Natural killer cell (primary cell): ENCODE measurements at regions not wholly inside any gene's neighbourhood (a gene's known extent, or its start where the extent isn't known, plus 50 kb on each side); places are given as distances from the start of the nearest gene placed in this dataset.

Source experiments
- ATAC-seq, 3 donors: fragments of 150-1000 bp in 2 of 3; fragments of 200-7000 bp in 1 of 3; cut with Tn5 transposase; 1 replicate in 1 of 3; 2 replicates in 2 of 3; pipeline ENCODE4 v1.10.0; 2021; ENCODE audit warnings: mild to moderate bottlenecking in 2 of 3, moderate library complexity in 2 of 3
- DNase-seq, 2 donors: peaks; one replicate each; pipeline versions ENCODE4 v3.0.0 to v3.0.0-alpha.2; 2013 to 2021; ENCODE audit warnings: mixed read lengths in 1 of 2
- H3K27ac ChIP-seq: one replicate; pipeline ENCODE4 v1.5.1; 2013; ENCODE audit warnings: mild to moderate bottlenecking, low read length
- H3K27me3 ChIP-seq: one replicate; pipeline ENCODE4 v1.6.1; 2013; ENCODE audit warnings: low read length; ENCODE audit not compliant: control insufficient read depth, insufficient read depth
- H3K36me3 ChIP-seq: one replicate; pipeline ENCODE4 v1.6.1; 2013; ENCODE audit warnings: low read length; ENCODE audit not compliant: control insufficient read depth, insufficient read depth
- H3K4me1 ChIP-seq: one replicate; pipeline ENCODE4 v1.6.1; 2013; ENCODE audit warnings: low read length; ENCODE audit not compliant: control insufficient read depth, insufficient read depth
- H3K4me3 ChIP-seq: one replicate; pipeline ENCODE4 v1.5.1; 2013; ENCODE audit warnings: low read length
- H3K9me3 ChIP-seq: one replicate; pipeline ENCODE4 v1.6.1; 2013; ENCODE audit warnings: low read length; ENCODE audit not compliant: control insufficient read depth, insufficient read depth
- H3K27ac Mint-ChIP-seq, 2 donors: one replicate each; pipeline ENCODE4 v1.8.0; 2022; ENCODE audit warnings: mild to moderate bottlenecking in 2 of 2, mixed read lengths in 2 of 2, moderate library complexity in 1 of 2
- H3K27me3 Mint-ChIP-seq, 2 donors: one replicate each; pipeline ENCODE4 v1.8.0; 2022; ENCODE audit warnings: low read depth in 2 of 2, mixed read lengths in 2 of 2
- H3K36me3 Mint-ChIP-seq: one replicate; pipeline ENCODE4 v1.8.0; 2022; ENCODE audit warnings: mixed read lengths
- H3K4me1 Mint-ChIP-seq, 2 donors: one replicate each; pipeline ENCODE4 v1.8.0; 2022; ENCODE audit warnings: mixed read lengths in 2 of 2
- H3K4me3 Mint-ChIP-seq: one replicate; pipeline ENCODE4 v1.8.0; 2022; ENCODE audit warnings: mild to moderate bottlenecking, moderate library complexity, mixed read lengths
- H3K9me3 Mint-ChIP-seq, 2 donors: one replicate each; pipeline ENCODE4 v1.8.0; 2022; ENCODE audit warnings: mixed read lengths in 2 of 2
- WGBS: methylation state at CpG from one replicate; pipeline ENCODE4 v1.1.7; 2013; ENCODE audit warnings: missing lambda C conversion rate; ENCODE audit not compliant: insufficient coverage; 5-methylcytosine and 5-hydroxymethylcytosine counted together
- intact Hi-C: fragments of 100-400 bp; cut with micrococcal nuclease; formaldehyde crosslinking; loops from one replicate; pipeline ENCODE4 v1.14.2; 2022
- TF ChIP-seq, protein P1 (sequence below): fragments of 200-600 bp; IDR thresholded peaks from one replicate; pipeline ENCODE4 v1.8.0; 2022; ENCODE audit warnings: antibody characterized with exemption

DNA sequence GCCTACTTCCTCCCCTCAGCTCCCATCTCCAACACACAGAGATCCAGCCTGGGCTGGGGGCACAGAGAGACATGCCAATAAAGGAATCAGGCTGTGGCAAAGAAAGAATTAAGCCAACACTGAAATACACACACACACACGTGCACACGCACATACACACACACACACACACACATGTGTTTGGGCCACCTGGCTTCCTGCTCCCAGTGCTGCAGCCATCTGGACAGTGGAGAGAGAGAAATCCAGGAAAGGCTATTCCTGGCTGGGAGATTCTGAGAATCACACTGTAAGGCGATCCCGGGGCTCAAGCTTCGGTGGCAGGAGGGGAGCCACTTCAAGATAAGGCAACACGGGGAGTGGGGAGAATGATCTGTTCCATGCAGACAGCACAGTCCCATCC is 72.4 kb downstream of the NOG start:
- Histone ChIP-seq H3K4me3 (no peak overlapping the region), H3K27ac (no peak overlapping the region), H3K9me3 (no peaks in the 10 kb centered on the region), H3K27me3 (peaks cover 12% of the 10 kb centered on the region), H3K4me1 (no peaks in the 10 kb centered on the region), H3K36me3 (no peaks in the 10 kb centered on the region)
- DNase-seq (no peak), ATAC-seq (no peak)
- H3K27me3 Mint-ChIP-seq: peaks cover 34 to 89% of the 10 kb centered on the region in 2 donors
- no peak overlapping the region for H3K27ac Mint-ChIP-seq
- H3K4me3 Mint-ChIP-seq: no peak overlapping the region
- no peaks in the 10 kb centered on the region for H3K4me1 Mint-ChIP-seq
- no peaks in the 10 kb centered on the region for H3K36me3 Mint-ChIP-seq
- TF ChIP-seq, protein P1, sequence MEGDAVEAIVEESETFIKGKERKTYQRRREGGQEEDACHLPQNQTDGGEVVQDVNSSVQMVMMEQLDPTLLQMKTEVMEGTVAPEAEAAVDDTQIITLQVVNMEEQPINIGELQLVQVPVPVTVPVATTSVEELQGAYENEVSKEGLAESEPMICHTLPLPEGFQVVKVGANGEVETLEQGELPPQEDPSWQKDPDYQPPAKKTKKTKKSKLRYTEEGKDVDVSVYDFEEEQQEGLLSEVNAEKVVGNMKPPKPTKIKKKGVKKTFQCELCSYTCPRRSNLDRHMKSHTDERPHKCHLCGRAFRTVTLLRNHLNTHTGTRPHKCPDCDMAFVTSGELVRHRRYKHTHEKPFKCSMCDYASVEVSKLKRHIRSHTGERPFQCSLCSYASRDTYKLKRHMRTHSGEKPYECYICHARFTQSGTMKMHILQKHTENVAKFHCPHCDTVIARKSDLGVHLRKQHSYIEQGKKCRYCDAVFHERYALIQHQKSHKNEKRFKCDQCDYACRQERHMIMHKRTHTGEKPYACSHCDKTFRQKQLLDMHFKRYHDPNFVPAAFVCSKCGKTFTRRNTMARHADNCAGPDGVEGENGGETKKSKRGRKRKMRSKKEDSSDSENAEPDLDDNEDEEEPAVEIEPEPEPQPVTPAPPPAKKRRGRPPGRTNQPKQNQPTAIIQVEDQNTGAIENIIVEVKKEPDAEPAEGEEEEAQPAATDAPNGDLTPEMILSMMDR: no peak
- WGBS: 73% methylated on average over 6 of the region's 6 CpGs
- no peaks in the 10 kb centered on the region for H3K9me3 Mint-ChIP-seq
- intact Hi-C loops: no loop called here

DNA sequence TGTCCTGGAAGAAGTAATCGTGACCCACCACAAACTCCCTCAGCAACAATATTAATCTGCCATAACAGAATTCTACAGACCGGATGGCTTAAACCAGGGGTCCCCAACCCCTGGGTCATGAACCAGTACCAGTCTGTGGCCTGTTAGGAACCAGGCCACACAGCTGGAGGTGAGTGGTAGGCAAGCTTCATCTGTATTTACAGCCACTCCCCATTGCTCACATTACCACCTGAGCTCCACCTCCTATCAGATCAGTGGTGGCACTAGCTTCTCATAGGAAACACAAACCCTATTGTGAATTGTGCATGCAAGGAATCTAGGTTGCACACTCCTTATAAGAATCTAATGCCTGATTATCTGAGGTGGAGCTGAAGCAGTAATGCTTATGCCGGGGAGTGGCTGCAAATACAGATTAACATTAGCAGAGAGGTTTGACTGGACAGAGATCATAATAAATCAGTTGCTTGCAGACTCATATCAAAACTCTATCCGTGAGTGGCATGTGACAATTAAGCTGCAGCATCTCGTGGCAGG is 74.5 kb downstream of the NOG start:
- Mint-ChIP-seq H3K9me3 (no peaks in the 10 kb centered on the region), H3K4me3 (no peak overlapping the region), H3K27me3 (peaks cover 43 to 91% of the 10 kb centered on the region in 2 donors), H3K4me1 (no peaks in the 10 kb centered on the region), H3K27ac (no peak overlapping the region), H3K36me3 (no peaks in the 10 kb centered on the region)
- peaks cover 22% of the 10 kb centered on the region for H3K27me3 ChIP-seq
- no peaks in the 10 kb centered on the region for H3K36me3 ChIP-seq
- WGBS: 62% methylated on average over 5 of the region's 5 CpGs
- intact Hi-C loops: no loop called here
- H3K27ac ChIP-seq: no peak overlapping the region
- no peak for DNase-seq
- no peak overlapping the region for H3K4me3 ChIP-seq
- H3K4me1 ChIP-seq: no peaks in the 10 kb centered on the region
- no peak for ATAC-seq
- TF ChIP-seq, protein P1: no peak
- H3K9me3 ChIP-seq: peaks cover 2% of the 10 kb centered on the region

DNA sequence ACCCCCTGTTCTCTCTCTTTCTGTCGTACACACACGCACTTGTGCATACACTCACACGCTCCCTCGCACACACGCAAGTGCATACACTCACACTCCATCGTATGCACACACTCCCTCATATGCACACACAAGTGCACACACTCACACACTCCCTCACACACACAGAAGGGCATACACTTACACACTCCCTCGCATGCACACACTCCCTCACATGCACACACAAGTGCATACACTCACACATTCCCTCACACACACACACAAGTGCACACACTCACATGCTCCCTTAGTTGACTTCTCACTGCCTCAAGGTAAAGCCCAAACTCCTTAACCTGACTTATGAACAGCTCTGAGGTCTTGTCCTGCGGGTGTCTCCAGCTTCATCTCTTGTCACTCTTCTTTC is 78.7 kb downstream of the NOG start:
- Mint-ChIP-seq H3K4me1 (peaks cover 14 to 16% of the 10 kb centered on the region in 2 donors), H3K4me3 (no peak overlapping the region), H3K27ac (no peak overlapping the region), H3K9me3 (no peaks in the 10 kb centered on the region), H3K36me3 (no peaks in the 10 kb centered on the region), H3K27me3 (peaks cover 43 to 93% of the 10 kb centered on the region in 2 donors)
- Histone ChIP-seq H3K9me3 (peaks cover 2% of the 10 kb centered on the region), H3K4me1 (peaks cover 10% of the 10 kb centered on the region), H3K27ac (no peak overlapping the region), H3K36me3 (no peaks in the 10 kb centered on the region), H3K4me3 (no peak overlapping the region), H3K27me3 (peaks cover 42% of the 10 kb centered on the region)
- ATAC-seq (peak in 1 of 3 donors; percentile 30), DNase-seq (no peak)
- TF ChIP-seq, protein P1: no peak
- WGBS: 96% methylated on average over 8 of the region's 8 CpGs
- intact Hi-C loops: loop anchor here (5.0 kb wide), 1 partner anchor 50 kb away; no protein-coding TSS in a partner anchor

DNA sequence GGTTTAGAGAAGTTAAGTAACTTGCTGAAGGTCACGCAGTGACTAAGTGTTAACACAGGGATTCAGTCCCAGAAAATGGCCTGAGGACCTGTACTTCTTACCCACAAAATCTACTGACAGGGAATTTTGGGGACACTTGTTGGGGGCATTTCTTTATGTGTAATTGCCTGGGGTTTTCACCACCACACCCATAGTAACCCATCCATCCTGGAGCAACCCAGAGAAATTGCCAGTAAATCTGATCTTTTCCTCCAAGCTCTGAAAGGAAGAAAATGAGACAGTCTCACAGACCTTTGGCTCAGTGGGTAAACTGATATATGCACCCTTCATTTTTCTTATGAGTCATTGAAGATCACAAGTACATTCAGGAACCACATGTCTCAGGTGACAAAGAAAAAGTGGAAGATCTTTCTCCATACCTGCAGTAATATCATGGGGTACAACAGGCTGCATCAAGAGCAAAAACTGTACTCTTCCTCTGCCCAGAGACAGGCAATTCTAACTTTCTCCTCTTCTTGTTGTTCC is 81.0 kb downstream of the NOG start:
- Histone ChIP-seq H3K27me3 (peaks cover 64% of the 10 kb centered on the region), H3K4me3 (no peak overlapping the region), H3K36me3 (no peaks in the 10 kb centered on the region), H3K4me1 (peaks cover 23% of the 10 kb centered on the region), H3K9me3 (peaks cover 2% of the 10 kb centered on the region), H3K27ac (no peak overlapping the region)
- ATAC-seq (no peak), DNase-seq (no peak)
- 100% methylated on average over 1 of the region's 1 CpG for WGBS
- Mint-ChIP-seq H3K9me3 (no peaks in the 10 kb centered on the region), H3K4me3 (no peak overlapping the region), H3K4me1 (peaks cover 21 to 22% of the 10 kb centered on the region in 2 donors), H3K27me3 (peaks cover 48 to 88% of the 10 kb centered on the region in 2 donors), H3K36me3 (peaks cover 6% of the 10 kb centered on the region), H3K27ac (no peak overlapping the region)
- TF ChIP-seq, protein P1: no peak
- intact Hi-C loops: loop anchor here (5.0 kb wide), 1 partner anchor 48 kb away; no protein-coding TSS in a partner anchor
